ENCODE measurements at regions not wholly inside any gene's neighbourhood (a gene's known extent, or its start where the extent isn't known, plus 50 kb on each side); places are given as distances from the start of the nearest gene placed in this dataset.

DNA sequence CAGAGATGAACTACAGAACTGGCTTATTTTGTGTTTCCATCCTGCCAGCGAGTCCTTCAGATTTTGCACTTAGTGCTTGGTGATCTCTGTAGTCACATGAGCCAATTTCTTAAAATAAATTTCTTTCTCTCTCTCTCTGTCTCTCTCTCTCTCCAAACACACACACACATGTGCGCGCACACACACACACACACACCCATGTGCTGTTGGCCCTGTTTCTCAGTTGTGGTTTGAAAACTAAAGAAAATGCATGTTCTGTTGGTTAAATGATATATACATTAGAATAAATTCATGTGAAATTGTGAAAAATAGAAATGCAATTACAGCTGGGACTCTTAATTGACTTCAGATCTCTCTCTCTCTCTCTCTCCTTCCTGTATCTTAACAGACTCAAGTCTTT is 399.3 kb downstream of the FAT4 start:
- no peak for TF ChIP-seq SUZ12 (IDR thresholded peaks at IDR 0.05; ENCODE audit: extremely low read depth, insufficient read depth, insufficient read length)
- TF ChIP-seq YY1 (IDR thresholded peaks at IDR 0.05; ENCODE audit: insufficient read depth, insufficient read length) = no peak
- no peak for TF ChIP-seq ZNF274 (IDR thresholded peaks at IDR 0.05; ENCODE audit: low read depth, low read length)
